Liver (tissue), 3 donors: ENCODE measurements at regions not wholly inside any gene's neighbourhood (a gene's known extent, or its start where the extent isn't known, plus 50 kb on each side); places are given as distances from the start of the nearest gene placed in this dataset.

Source experiments
- EGR1 ChIP-seq, 2 donors: IDR thresholded peaks; 2 replicates each; pipeline ENCODE4 v1.6.1; 2016 to 2018; ENCODE audit warnings: antibody characterized with exemption in 2 of 2, low read depth in 2 of 2
- JUND ChIP-seq, 2 donors: IDR thresholded peaks; 2 replicates each; pipeline ENCODE4 v1.6.1; 2016; ENCODE audit warnings: antibody characterized with exemption in 2 of 2
- RAD21 ChIP-seq, 2 donors: IDR thresholded peaks; 2 replicates each; pipeline ENCODE4 v1.6.1; 2016; ENCODE audit warnings: antibody characterized with exemption in 2 of 2, mild to moderate bottlenecking in 2 of 2
- TAF1 ChIP-seq: conservative IDR thresholded peaks from 2 replicates; pipeline ENCODE4 v1.6.1; 2016; ENCODE audit warnings: antibody characterized with exemption, mild to moderate bottlenecking
- YY1 ChIP-seq: IDR thresholded peaks from 2 replicates; pipeline ENCODE4 v1.6.1; 2016; ENCODE audit warnings: antibody characterized with exemption, mild to moderate bottlenecking
- TF ChIP-seq, protein P1 (sequence below): fragments of 150-350 bp; IDR thresholded peaks from 2 replicates; pipeline ENCODE4 v1.5.1; 2017; ENCODE audit warnings: improper control_type of control experiment, low read depth, low read length; ENCODE audit not compliant: missing input control
- TF ChIP-seq, protein P2 (sequence below): IDR thresholded peaks from 2 replicates; pipeline ENCODE4 v1.6.1; 2016; ENCODE audit warnings: antibody characterized with exemption
- TF ChIP-seq, protein P3 (sequence below): IDR thresholded peaks from 2 replicates; pipeline ENCODE4 v1.6.1; 2016; ENCODE audit warnings: antibody characterized with exemption
- TF ChIP-seq, protein P4 (sequence below): IDR thresholded peaks from 2 replicates; pipeline ENCODE4 v1.6.1; 2016; ENCODE audit warnings: antibody characterized with exemption, mild to moderate bottlenecking
- donor health status: healthy.
- donor health status: healthy.

- TF ChIP-seq, protein P1, sequence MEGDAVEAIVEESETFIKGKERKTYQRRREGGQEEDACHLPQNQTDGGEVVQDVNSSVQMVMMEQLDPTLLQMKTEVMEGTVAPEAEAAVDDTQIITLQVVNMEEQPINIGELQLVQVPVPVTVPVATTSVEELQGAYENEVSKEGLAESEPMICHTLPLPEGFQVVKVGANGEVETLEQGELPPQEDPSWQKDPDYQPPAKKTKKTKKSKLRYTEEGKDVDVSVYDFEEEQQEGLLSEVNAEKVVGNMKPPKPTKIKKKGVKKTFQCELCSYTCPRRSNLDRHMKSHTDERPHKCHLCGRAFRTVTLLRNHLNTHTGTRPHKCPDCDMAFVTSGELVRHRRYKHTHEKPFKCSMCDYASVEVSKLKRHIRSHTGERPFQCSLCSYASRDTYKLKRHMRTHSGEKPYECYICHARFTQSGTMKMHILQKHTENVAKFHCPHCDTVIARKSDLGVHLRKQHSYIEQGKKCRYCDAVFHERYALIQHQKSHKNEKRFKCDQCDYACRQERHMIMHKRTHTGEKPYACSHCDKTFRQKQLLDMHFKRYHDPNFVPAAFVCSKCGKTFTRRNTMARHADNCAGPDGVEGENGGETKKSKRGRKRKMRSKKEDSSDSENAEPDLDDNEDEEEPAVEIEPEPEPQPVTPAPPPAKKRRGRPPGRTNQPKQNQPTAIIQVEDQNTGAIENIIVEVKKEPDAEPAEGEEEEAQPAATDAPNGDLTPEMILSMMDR, result no peak
- TF ChIP-seq, protein P2, sequence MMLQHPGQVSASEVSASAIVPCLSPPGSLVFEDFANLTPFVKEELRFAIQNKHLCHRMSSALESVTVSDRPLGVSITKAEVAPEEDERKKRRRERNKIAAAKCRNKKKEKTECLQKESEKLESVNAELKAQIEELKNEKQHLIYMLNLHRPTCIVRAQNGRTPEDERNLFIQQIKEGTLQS, result no peak
- TF ChIP-seq EGR1 (IDR thresholded peaks at IDR 0.05; ENCODE audit: low read depth in 2 of 2) (no peak), JUND (IDR thresholded peaks at IDR 0.05) (no peak), YY1 (no peak), TAF1 (no peak), RAD21 (IDR thresholded peaks at IDR 0.05) (no peak)
- TF ChIP-seq, protein P3, sequence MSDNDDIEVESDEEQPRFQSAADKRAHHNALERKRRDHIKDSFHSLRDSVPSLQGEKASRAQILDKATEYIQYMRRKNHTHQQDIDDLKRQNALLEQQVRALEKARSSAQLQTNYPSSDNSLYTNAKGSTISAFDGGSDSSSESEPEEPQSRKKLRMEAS, result no peak
- TF ChIP-seq, protein P4, sequence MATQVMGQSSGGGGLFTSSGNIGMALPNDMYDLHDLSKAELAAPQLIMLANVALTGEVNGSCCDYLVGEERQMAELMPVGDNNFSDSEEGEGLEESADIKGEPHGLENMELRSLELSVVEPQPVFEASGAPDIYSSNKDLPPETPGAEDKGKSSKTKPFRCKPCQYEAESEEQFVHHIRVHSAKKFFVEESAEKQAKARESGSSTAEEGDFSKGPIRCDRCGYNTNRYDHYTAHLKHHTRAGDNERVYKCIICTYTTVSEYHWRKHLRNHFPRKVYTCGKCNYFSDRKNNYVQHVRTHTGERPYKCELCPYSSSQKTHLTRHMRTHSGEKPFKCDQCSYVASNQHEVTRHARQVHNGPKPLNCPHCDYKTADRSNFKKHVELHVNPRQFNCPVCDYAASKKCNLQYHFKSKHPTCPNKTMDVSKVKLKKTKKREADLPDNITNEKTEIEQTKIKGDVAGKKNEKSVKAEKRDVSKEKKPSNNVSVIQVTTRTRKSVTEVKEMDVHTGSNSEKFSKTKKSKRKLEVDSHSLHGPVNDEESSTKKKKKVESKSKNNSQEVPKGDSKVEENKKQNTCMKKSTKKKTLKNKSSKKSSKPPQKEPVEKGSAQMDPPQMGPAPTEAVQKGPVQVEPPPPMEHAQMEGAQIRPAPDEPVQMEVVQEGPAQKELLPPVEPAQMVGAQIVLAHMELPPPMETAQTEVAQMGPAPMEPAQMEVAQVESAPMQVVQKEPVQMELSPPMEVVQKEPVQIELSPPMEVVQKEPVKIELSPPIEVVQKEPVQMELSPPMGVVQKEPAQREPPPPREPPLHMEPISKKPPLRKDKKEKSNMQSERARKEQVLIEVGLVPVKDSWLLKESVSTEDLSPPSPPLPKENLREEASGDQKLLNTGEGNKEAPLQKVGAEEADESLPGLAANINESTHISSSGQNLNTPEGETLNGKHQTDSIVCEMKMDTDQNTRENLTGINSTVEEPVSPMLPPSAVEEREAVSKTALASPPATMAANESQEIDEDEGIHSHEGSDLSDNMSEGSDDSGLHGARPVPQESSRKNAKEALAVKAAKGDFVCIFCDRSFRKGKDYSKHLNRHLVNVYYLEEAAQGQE, result no peak
Observed at GRCh38 chrX:35351212-35351611, 408.6 kb downstream of the FAM47B start.
